ENCODE measurements at regions not wholly inside any gene's neighbourhood (a gene's known extent, or its start where the extent isn't known, plus 50 kb on each side); places are given as distances from the start of the nearest gene placed in this dataset.

GRCh38 chr9:81832571-81833285, 95.5 kb upstream of the SPATA31D4 start:
- peaks cover 3 to 15% of the 10 kb centered on the region in 2 donors for H3K27me3 Mint-ChIP-seq (ENCODE audit: low read depth in 2 of 2)

GRCh38 chr9:81833563-81834345, 94.5 kb upstream of the SPATA31D4 start:
- Mint-ChIP-seq H3K27me3 (ENCODE audit: low read depth in 2 of 2) (peaks cover 3 to 15% of the 10 kb centered on the region in 2 donors), H3K4me1 (no peaks in the 10 kb centered on the region), H3K36me3 (no peaks in the 10 kb centered on the region), H3K9me3 (no peaks in the 10 kb centered on the region), H3K4me3 (no peak overlapping the region), H3K27ac (no peak overlapping the region)
- Histone ChIP-seq H3K27me3 (ENCODE audit: control insufficient read depth, insufficient read depth, low read length) (no peaks in the 10 kb centered on the region), H3K27ac (ENCODE audit: low read length) (no peak overlapping the region), H3K4me3 (ENCODE audit: low read length) (no peak overlapping the region), H3K4me1 (ENCODE audit: control insufficient read depth, insufficient read depth, low read length) (no peaks in the 10 kb centered on the region), H3K36me3 (ENCODE audit: control insufficient read depth, insufficient read depth, low read length) (no peaks in the 10 kb centered on the region), H3K9me3 (ENCODE audit: control insufficient read depth, insufficient read depth, low read length) (no peaks in the 10 kb centered on the region)
- DNase-seq (no peak), ATAC-seq (no peak)
- no peak for TF ChIP-seq CTCF (IDR thresholded peaks at IDR 0.05)
- WGBS (ENCODE audit: insufficient coverage): 95% methylated on average over 9 of the region's 9 CpGs
- intact Hi-C loops (cut with micrococcal nuclease): no loop called here

More at GRCh38 chr9:81832571-81833285, 95.5 kb upstream of the SPATA31D4 start:
- 91% methylated on average over 4 of the region's 6 CpGs for WGBS (ENCODE audit: insufficient coverage)
- intact Hi-C loops (cut with micrococcal nuclease): no loop called here
- no peaks in the 10 kb centered on the region for H3K4me1 ChIP-seq (ENCODE audit: control insufficient read depth, insufficient read depth, low read length)
- ATAC-seq: no peak
- no peak for DNase-seq
- Mint-ChIP-seq H3K9me3 (no peaks in the 10 kb centered on the region), H3K27ac (no peak overlapping the region), H3K4me1 (peaks cover 5 to 7% of the 10 kb centered on the region in 2 donors), H3K4me3 (no peak overlapping the region), H3K36me3 (no peaks in the 10 kb centered on the region)
- no peak overlapping the region for H3K4me3 ChIP-seq (ENCODE audit: low read length)
- H3K27ac ChIP-seq (ENCODE audit: low read length): no peak overlapping the region
- no peaks in the 10 kb centered on the region for H3K9me3 ChIP-seq (ENCODE audit: control insufficient read depth, insufficient read depth, low read length)
- H3K27me3 ChIP-seq (ENCODE audit: control insufficient read depth, insufficient read depth, low read length): no peaks in the 10 kb centered on the region
- no peaks in the 10 kb centered on the region for H3K36me3 ChIP-seq (ENCODE audit: control insufficient read depth, insufficient read depth, low read length)
- no peak for TF ChIP-seq CTCF (IDR thresholded peaks at IDR 0.05)

- Mint-ChIP-seq H3K9me3 (no peaks in the 10 kb centered on the region), H3K36me3 (no peaks in the 10 kb centered on the region), H3K27me3 (ENCODE audit: low read depth in 2 of 2) (peaks cover 3 to 6% of the 10 kb centered on the region in 2 donors), H3K27ac (no peak overlapping the region), H3K4me1 (no peaks in the 10 kb centered on the region), H3K4me3 (no peak overlapping the region)
- WGBS (ENCODE audit: insufficient coverage): 95% methylated on average over 6 of the region's 6 CpGs
- no peak overlapping the region for H3K27ac ChIP-seq (ENCODE audit: low read length)
- no peaks in the 10 kb centered on the region for H3K36me3 ChIP-seq (ENCODE audit: control insufficient read depth, insufficient read depth, low read length)
- ATAC-seq: no peak
- DNase-seq: no peak
- H3K27me3 ChIP-seq (ENCODE audit: control insufficient read depth, insufficient read depth, low read length): no peaks in the 10 kb centered on the region
- intact Hi-C loops (cut with micrococcal nuclease): loop anchor here (10.0 kb wide), 1 partner anchor 317 kb away; no protein-coding TSS in a partner anchor
- no peaks in the 10 kb centered on the region for H3K4me1 ChIP-seq (ENCODE audit: control insufficient read depth, insufficient read depth, low read length)
- no peak for TF ChIP-seq CTCF (IDR thresholded peaks at IDR 0.05)
- H3K4me3 ChIP-seq (ENCODE audit: low read length): no peak overlapping the region
- H3K9me3 ChIP-seq (ENCODE audit: control insufficient read depth, insufficient read depth, low read length): no peaks in the 10 kb centered on the region
Measured at GRCh38 chr9:81841333-81841732, 86.9 kb upstream of the SPATA31D4 start.

Data from natural killer cell (primary cell).